CD4-positive, alpha-beta T cell treated with Interleukin-21 for 1 hour (primary cell): ENCODE measurements at regions not wholly inside any gene's neighbourhood (a gene's known extent, or its start where the extent isn't known, plus 50 kb on each side); places are given as distances from the start of the nearest gene placed in this dataset.

Experiments
- DNase-seq: peaks from one replicate; pipeline ENCODE4 v3.0.0-alpha.2; 2020

DNA sequence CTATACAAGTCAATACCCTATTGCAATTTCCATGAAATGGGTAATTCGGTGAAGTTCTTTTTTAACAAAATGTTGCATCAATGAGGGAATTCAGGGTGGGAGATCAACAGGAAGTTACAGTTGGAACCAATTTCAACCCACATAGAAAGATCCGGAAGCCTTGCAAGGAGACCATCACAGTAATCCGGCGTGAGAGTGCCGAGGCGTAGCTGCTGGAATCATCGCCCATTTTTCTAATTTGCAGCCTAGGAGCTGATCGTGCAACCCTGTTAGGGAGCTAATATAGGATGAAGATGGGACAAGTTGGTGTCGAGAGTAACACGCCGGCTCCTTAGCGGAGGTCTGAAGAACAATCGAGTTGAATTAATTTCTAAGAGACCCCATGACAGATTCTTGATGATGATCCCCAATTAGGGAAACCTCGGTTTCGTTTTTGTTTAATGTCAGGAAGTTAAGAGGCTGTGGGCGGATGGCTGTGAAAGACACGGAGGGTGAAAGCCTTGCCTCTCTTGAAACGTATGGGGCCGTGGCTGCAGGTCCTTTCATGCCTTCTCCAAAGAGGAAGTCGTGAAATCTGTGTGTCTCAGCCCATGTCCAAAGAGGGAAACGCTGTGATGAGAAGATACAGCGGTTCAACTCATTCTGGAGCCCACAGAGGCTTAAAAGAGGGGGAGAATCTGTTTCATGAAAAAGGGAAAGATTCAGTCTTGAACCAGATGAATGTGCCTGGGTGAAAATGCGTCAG is 51.2 kb upstream of the CARD11 start:
- peak; percentile 68 for DNase-seq

DNA sequence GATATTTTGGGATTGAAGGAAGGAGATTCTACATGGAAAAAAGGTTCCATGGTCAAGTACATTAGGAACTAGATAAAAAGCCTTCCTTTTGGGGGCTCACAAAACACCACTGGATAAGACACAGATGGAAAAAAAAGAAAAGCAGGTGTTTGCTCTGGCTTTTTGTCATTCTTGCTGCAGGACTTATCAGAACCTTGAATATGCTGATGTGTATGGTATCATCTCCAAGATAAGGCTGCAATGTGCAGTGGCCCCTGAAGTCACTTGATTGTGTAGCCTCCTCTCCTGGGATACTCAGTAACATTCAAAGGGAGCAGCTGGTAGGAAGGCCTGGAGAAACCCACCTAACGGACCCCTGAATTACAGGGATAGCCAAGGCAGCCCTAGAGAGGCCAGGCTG is 54.1 kb upstream of the CARD11 start:
- DNase-seq: no peak

DNA sequence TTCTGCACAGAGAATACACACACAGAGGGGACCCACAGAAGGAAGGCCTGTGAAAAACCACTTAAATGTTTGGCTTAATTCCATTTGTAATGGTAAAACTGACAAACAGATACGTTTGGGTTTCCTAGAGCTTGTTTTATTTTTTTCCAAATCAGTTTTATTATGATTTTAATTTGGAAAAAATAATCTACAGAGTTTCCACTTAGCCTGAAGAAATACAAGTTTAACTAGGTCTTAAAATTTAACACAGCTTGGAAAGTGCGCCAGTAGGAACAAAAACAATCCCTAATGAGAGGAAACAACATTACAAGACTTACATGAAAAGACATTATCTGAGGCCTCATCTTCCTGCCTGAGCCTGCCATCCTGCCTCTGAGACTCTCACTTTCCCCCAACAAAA is 58.5 kb upstream of the CARD11 start:
- no peak for DNase-seq

DNA sequence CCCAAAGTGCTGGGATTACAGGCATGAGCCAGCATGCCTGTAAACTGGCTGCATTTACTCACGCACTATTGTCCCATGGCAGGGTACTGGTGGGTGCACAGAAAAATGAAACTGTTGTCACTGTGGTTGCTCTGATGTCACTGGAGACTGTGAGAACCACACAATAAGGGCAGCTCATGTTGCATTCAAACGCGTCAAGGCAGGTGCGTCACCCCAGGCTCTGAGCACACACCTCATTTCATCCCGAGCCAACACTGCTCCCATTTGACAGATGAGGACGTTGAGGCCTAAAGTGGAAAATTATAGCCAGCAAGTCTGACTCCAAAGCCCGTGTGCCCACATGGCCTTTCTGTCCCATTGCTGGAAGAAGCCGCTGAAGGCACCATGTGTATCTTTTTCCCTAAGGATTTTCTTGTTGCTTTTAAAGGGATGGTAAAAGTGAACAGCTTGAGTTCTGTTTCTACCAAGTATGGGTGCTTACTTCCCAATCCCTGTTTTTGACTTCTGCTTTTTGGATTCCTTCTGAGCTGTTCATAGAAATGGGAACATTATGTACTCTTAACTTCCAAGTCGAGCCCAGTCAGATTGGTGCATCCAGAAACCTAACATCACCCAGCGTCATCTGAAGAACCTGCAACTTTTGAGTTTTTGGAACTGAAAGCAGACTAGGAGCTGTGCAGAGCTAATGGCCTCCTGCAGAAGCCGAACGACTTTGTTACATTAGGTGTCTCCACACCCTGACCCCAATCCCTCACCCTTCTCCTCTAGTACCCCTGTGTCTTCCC is 60.1 kb upstream of the CARD11 start:
- no peak for DNase-seq

DNA sequence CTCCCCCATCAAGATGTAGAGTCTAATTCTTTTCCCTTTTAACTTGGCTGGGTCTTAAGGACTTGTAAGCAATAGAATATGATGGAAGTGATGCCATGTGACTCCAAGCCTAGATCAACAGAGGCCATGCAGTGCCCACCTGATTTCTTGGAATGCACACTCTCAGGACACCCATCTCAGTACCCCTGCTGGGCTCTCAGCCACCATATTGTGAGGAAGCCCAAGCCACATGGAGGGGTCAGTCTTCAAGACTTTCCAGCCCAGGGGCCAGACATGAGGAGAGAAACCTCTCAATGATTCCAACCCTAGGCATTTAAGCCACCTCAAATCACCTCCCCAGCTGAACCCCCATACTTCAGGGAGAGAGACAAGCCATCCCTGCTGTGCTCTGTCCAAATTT is 62.2 kb upstream of the CARD11 start:
- no peak for DNase-seq

DNA sequence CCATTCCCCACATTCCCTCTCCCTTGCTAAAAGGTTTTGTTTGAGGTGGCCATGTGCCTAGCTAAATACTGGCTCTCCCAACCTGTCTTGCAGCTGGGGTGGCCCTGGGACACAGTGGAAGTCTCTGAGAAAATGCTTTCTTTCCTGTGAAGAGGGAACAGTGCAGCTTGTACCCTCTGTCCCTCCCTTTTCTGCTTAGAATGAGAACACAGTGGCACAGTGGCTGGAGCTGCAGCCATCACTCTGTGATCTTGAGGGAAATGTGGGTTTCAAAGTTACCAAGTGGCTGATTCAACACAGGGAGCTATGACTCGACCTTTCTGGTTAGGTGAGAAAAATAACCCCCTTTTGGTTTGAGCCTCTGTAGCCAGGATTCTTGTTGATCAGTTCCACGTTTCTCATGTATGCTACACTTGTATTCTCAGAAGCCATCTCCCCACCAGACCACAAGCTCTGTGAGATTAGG is 62.7 kb upstream of the CARD11 start:
- no peak for DNase-seq

DNA sequence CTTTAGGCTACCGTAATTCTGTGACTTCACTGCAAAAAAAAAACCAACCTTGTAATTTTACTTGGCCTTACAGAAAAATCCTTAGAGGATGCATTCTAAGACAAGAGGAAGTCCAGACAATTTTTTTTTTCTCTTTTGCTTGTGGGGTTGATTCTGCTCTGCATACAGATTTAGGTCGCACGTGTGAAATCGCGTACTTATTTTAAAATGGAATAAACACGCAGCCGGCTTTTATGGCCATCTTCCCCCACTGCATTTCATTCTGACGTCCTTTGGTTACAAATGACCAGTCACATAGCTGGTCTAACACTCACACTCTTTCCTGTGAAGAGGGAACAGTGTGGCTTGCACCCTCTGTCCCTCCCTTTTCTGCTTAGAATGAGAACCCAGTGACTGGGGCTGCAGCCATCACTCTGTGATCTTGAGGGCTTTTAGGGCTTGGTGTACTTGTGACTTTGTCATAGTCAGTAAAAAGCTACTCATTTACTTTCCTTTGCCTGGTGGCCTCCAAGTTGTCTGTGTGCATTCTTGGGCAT is 63.6 kb upstream of the CARD11 start:
- DNase-seq: no peak

DNA sequence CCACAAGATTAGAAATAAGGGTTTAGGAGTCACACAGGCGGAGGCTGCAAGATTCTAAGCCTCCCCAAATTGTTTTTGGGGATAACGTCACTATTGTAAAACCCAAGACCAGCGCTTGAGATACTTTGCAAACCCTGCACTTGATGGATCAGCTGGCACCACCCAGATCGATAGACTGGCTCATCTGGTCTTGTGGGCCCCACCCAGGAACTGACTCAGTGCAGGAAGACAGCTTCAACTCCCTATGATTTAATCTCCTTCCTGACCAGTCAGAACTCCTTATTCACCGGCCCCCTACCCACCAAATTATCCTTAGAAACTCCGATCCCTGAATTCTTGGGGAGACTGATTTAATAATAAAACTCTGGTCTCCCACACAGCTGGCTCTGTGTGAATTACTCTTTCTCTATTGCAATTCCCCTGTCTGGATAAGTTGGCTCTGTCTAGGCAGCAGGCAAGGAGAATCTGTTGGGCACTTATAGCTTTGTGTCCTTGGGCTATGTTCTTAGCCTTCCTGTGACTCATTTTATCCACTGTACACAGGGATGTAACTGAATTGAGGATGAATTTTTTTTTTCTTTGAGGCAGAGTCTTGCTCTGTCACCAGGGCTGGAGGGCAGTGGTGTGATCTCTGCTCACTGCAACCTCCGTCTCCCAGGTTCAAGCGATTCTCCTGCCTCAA is 64.4 kb upstream of the CARD11 start:
- no peak for DNase-seq

DNA sequence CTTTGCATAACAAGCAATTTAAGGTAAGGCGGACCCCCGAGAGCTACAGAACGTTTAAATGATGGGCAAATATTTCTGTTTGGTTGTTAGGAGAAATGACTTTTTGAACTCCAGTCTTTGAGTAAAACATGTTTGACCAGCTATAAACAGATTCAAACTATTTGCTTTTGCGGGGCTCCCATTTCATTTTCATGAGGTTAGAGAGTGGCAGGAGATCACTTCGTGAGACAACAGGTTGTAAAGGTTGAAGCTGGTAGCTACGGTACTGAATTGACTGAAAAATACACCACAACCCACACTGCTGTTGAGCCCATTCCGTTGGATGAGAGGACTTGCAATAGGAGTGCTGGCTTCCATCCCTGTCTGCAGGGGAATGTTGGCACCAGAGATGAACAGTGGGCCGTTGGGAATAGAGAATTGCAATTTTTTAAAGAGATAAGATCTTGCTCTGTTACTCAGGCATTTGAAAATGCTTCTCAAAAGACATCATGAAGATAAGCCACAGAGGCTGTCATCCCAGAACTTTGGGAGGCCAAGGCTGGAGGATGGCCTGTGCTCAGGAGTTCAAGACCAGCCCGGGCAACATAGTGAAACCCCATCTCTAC is 65.7 kb upstream of the CARD11 start:
- no peak for DNase-seq

DNA sequence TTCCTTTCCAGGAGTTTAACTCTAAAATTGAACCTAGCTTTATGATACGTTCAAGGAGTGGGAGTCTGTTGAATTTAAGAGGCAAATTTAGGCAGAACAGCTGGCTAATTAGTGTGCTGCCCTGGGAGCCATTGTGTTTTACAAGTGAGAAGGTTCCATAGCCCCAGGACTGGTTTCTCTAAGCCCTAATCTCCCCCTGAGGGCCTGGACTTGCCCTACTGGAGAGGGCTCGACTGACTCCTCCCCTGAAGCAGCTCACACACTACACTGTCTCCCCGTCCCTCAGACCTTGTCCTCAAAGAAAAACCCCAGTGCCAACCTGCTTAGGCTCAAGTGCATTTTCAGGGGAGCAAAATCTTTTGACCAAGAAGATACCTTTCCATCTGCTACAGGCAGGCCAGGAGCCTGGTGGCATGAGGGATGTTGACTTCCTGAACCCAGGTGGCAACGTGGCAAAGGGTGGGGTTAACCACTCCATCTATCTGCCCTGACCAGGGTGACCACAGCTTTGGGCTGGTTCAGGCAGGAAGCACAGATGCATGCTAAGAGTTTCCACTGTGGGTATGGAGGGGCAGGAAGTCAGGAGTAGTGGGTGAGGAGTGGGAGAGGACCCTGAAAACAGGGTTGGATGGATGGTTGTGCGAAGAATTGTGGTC is 68.9 kb upstream of the CARD11 start:
- DNase-seq: peak; percentile 30

DNA sequence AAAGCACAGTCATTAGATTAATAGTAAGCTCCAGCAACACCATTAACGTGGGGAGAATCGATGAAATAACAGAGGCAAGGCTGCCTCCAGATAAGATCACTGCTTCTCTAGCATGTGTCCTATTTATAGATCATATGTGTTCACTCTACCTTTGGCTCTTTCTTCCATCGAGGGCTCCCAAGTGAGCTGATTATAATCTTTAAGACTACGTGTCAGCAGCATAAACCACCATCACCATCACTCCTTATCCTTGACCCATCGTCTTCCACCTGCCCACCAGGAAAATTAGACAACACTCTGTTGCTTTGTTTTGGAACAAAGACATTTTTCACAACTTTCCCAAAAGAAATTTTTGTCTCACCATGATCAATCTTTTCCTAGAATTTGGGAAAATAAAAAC is 71.2 kb upstream of the CARD11 start:
- no peak for DNase-seq

DNA sequence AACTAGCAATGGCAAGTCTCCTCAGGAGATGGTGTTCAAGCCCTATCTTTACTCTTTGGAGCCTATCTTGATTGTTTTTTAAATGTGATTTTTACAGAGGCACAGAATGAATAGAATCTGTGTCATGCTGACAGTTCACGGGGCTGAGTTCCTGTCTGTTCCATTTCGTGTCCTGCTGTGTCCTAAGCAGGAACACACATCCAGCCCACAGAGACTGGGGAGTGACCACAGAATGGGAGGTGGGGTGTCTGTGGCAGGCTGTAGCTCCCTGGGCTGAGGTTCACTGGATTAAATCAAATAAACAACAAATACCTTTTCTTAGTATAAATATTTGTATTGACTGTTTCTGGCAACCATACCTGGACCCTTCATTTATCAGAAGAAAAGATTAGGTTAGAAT is 73.4 kb upstream of the CARD11 start:
- no peak for DNase-seq

DNA sequence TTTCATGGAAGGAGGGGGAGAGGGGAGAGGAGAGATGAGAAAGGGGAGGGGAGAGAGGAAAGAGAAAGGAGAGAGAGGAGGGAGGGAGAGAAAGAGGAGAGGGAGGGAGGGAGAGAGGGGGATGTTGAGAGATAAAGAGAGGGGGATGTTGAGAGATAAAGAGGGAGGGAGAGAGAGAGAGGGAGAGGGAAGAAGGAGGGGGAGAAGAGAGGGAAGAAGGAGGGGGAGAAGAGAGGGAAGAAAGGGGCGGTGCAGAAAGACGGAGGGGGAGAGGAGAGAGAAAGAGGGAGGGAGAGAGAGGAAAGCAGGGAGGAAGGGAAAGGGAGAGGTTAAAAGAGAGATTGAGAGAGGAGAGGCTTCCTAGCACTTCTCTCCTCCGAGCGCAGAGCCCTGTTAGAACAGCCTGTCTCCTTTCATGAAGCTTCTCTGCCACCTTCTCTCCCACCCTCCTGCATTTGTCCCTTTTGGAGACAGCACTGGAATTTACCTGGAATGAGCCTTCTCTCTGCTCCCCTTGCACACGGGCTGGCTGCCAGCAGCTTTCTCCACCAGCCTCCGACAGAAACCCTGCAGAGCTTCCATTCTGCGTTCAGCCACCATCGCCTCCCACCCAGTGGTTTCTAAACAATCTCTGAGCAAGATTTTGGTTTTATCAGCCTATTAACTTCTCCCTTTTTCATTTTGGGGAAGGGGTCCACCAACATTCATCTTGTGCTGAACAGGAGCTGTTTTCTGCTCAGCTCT is 74.0 kb upstream of the CARD11 start:
- no peak for DNase-seq

DNA sequence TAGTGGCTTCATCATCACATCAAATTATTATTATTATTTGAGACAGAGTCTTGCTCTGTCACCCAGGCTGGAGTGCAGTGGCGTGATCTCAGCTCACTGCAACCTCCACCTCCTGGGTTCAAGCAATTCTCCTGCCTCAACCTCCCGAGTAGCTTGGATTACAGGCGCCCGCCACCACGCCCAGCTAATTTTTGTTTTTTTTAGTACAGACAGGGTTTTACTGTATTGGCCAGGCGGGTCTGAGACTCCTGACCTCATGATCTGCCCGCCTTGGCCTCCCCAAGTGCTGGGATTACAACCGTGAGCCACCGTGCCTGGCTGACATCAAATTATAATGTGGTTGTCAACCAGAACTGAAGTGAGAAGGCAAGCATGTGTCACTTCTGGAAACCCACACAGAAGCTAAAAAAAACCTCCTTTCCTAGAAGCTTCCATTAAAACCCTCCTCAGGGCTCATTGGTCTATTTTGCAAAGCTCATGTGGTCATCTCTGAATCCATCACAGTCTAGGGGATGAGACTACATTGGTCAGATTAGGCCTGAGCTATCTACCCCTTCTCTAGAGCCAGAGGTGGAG is 75.8 kb upstream of the CARD11 start:
- DNase-seq: peak; percentile 9

DNA sequence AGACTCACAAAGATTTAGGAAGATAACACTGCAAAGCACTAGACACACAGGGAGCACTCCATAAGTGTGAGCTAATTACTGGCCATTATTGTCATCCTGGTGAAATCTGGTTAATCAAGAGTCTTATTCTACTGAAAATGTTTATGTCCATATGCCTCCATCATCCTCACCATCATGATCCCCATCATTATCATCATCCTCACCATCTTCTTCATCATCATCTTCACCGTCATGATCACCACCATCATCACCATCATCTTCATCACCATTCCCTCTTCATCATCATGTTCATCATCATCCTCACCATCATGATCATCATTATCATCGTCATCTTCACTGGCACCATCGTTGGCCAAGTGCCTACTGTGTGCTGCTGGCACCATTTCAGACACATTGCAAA is 76.3 kb upstream of the CARD11 start:
- no peak for DNase-seq

DNA sequence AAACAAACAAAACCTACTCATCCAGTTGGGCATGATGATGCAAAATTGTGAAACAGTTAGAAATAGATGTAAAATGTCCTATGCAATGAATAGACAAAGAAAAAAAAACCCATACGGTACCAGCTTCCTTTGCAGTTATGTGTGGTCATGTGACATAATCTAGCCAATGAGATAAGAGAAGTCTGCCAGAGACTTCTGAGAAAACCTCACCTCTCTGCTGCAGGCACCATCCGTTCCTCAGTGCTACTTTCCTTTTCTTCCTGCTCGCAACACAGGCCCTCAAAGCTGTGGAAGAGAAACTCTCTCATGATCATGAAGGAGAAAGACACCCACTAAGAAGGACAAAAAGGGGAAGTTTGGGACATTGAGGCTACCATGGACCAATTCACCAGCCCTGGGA is 76.8 kb upstream of the CARD11 start:
- DNase-seq: peak; percentile 70

DNA sequence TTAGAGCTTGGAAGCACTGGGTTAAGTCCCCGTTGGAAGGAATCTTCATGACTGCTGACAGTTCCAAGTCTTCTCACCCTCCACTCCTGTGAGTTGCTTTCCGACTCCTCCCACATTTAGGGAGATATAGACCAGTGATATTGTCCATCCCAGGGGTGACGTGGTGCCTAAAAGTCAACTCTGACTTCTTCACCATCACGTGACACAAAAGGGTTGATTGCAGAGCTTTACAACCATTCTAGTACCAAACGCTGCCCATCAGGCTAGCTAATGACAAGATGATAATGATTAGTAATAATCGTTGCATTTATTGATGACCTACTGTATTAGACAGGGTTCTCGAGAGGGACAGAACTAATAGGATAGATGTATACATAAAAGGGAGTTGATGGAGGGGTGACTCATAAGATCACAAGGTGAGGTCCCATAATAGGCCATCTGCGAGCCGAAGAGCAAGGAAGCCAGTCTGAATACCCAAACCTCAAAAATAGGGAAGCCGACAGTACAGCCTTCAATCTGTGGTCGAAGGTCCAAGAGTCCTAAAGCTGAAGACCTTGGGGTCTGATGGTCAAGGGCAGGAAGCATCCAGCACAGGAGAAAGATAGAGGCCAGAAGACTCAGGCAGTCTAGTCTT is 85.3 kb upstream of the CARD11 start:
- no peak for DNase-seq

DNA sequence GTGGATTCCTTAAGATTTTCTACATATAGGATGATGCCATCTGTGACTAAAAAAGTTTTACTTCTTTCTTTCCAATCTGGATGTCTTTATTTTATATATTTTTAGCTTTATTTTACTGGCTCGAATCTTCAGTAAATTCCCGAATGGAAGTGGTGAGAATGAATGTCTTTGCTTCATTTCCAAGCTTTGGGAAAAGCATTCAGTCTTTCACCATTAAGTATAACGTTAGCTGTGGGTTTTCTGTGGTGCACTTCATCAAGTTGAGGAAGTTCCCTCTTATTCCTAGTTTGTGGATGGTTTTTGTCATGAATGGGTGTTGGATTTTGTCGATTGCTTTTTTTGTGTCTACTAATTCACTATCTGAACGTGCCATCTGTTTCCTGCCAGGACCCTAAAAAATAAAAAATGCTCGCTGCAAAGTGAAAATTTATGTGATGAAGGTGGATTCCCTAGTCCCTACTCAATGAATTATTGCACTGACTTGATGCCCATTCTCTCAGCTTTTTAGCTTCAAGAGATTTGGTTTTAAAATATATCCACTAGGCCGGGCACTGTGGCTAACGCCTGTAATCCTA is 90.2 kb upstream of the CARD11 start:
- DNase-seq: no peak

DNA sequence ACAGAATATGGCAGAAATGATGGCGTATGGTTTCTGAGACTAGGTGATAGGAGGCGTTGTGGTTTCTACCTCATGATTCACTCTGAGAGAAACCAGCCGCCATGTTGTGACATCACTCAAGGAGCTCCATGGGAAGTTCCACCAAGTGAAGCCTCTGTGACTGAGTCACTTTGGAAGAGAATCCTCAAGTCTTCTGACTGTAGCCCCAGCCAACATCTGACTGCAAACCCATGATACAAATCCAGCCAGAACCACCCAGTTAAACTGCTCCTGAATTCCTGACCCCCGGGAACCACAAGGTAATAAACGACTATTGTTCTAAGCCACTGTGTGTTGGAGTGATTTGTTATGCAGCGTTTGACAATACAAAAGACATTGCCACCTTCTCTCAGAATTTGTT is 91.1 kb upstream of the CARD11 start:
- no peak for DNase-seq

DNA sequence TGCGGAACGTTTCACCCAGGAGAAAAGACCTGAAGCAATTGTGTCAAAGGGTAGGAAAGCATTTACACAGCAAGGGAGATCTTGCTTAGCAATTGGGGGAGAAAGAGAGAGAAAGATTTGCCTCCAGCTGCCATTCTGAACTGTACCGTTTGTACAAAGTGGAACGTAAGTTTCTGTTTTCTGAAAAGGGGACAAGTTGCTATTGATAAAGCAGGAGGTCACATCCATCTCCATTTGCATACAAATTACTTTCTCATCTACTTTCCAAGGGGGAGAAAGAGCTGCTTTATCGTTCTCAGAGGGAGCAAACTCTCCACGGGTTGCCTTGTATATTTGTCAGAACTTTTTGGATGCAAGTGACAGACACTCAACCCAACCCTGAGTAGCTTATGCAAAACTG is 92.0 kb upstream of the CARD11 start:
- DNase-seq: no peak

DNA sequence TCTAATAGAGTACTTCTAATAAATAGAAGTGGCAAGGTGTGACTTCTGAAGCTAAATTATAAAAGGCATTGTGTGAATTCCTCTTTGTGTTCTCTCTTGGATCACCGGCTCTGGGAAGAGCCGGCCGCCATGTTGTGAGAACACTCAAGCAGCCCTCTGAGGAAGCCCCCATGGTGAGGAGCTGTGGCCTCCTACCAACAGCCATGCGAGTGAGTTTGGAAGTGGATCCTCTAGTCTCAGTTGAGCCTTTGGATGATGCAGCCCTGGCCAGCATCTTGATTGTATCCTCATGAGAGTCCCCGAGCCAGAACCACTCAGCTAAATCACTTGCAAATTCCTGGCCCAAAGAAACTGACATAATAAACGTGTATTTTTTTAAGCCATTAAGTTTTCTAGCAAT is 94.5 kb upstream of the CARD11 start:
- DNase-seq: no peak
